Calu3 (cell line): ENCODE measurements at regions not wholly inside any gene's neighbourhood (a gene's known extent, or its start where the extent isn't known, plus 50 kb on each side); places are given as distances from the start of the nearest gene placed in this dataset.

ENCODE experiments used
- BruUV-seq: library from RNA; stranded (reverse); fragments of 400-500 nt; replicated peaks from 2 replicates; lab custom pipeline; 2021; lab: Mats Ljungman, UMichigan
- CTCF ChIA-PET: fragments of 300-600 bp; sonication (Branson Sonifier 250); formaldehyde crosslinking; loops from one replicate; lab custom pipeline; 2022; ENCODE audit warnings: antibody characterized with exemption; lab: Charles Lee
- DNase-seq: peaks from one replicate; pipeline ENCODE4 v3.0.0; 2022
- H3K27ac Mint-ChIP-seq: one replicate; pipeline ENCODE4 v1.8.0; 2022; ENCODE audit warnings: mixed read lengths; ENCODE audit not compliant: unreplicated experiment
- H3K27me3 Mint-ChIP-seq: one replicate; pipeline ENCODE4 v1.8.0; 2022; ENCODE audit warnings: mixed read lengths; ENCODE audit not compliant: unreplicated experiment
- H3K36me3 Mint-ChIP-seq: one replicate; pipeline ENCODE4 v1.8.0; 2022; ENCODE audit warnings: mild to moderate bottlenecking, moderate library complexity, mixed read lengths; ENCODE audit not compliant: insufficient read depth, unreplicated experiment
- H3K4me1 Mint-ChIP-seq: one replicate; pipeline ENCODE4 v1.8.0; 2022; ENCODE audit warnings: mild to moderate bottlenecking, low read depth, mixed read lengths; ENCODE audit not compliant: unreplicated experiment
- H3K4me3 Mint-ChIP-seq: one replicate; pipeline ENCODE4 v1.8.0; 2022; ENCODE audit warnings: mild to moderate bottlenecking, low read depth, moderate library complexity, mixed read lengths; ENCODE audit not compliant: unreplicated experiment
- H3K9me3 Mint-ChIP-seq: one replicate; pipeline ENCODE4 v1.8.0; 2022; ENCODE audit warnings: low read depth, mixed read lengths; ENCODE audit not compliant: unreplicated experiment
- CTCF ChIP-seq: fragments of 200-600 bp; IDR thresholded peaks from one replicate; pipeline ENCODE4 v1.8.0; 2022; ENCODE audit warnings: antibody characterized with exemption; ENCODE audit not compliant: unreplicated experiment
- intact Hi-C: fragments of 100-400 bp; cut with micrococcal nuclease; formaldehyde crosslinking; loops from one replicate; pipeline ENCODE4 v1.10.0; 2022; ENCODE audit not compliant: unreplicated experiment

GRCh38 chr2:237192881-237193280 is 107.2 kb downstream of the COPS8 start:
- H3K27ac Mint-ChIP-seq: no peak overlapping the region
- no TSS peak for BruUV-seq
- no peaks in the 10 kb centered on the region for H3K36me3 Mint-ChIP-seq
- H3K4me3 Mint-ChIP-seq: no peak overlapping the region
- peaks cover 19% of the 10 kb centered on the region for H3K4me1 Mint-ChIP-seq
- no peak for DNase-seq
- CTCF ChIA-PET: interaction anchor here (1.2 kb wide), 1 partner anchor 10 kb away, joined by 3 read pairs; no protein-coding TSS in a partner anchor
- TF ChIP-seq CTCF: no peak
- H3K27me3 Mint-ChIP-seq: peaks cover 18% of the 10 kb centered on the region
- H3K9me3 Mint-ChIP-seq: no peaks in the 10 kb centered on the region
- intact Hi-C loops: no loop called here

GRCh38 chr2:237193436-237193835 is 107.7 kb downstream of the COPS8 start:
- no peaks in the 10 kb centered on the region for H3K36me3 Mint-ChIP-seq
- no peak for DNase-seq
- no peak overlapping the region for H3K27ac Mint-ChIP-seq
- intact Hi-C loops: no loop called here
- no peaks in the 10 kb centered on the region for H3K9me3 Mint-ChIP-seq
- H3K4me3 Mint-ChIP-seq: no peak overlapping the region
- peaks cover 19% of the 10 kb centered on the region for H3K4me1 Mint-ChIP-seq
- TF ChIP-seq CTCF: no peak
- peaks cover 18% of the 10 kb centered on the region for H3K27me3 Mint-ChIP-seq
- no TSS peak for BruUV-seq
- CTCF ChIA-PET: no interaction called here

- no peak for DNase-seq
- no peak for TF ChIP-seq CTCF
- peaks cover 18% of the 10 kb centered on the region for H3K27me3 Mint-ChIP-seq
- H3K27ac Mint-ChIP-seq: no peak overlapping the region
- H3K4me1 Mint-ChIP-seq: peaks cover 19% of the 10 kb centered on the region
- no TSS peak for BruUV-seq
- CTCF ChIA-PET: no interaction called here
- H3K36me3 Mint-ChIP-seq: no peaks in the 10 kb centered on the region
- H3K4me3 Mint-ChIP-seq: no peak overlapping the region
- intact Hi-C loops: no loop called here
- no peaks in the 10 kb centered on the region for H3K9me3 Mint-ChIP-seq
Measured at GRCh38 chr2:237194081-237194480, 108.4 kb downstream of the COPS8 start.

- no TSS peak for BruUV-seq
- CTCF ChIA-PET: no interaction called here
- Mint-ChIP-seq H3K36me3 (no peaks in the 10 kb centered on the region), H3K4me1 (peaks cover 19% of the 10 kb centered on the region), H3K9me3 (no peaks in the 10 kb centered on the region), H3K27ac (no peak overlapping the region), H3K27me3 (peaks cover 18% of the 10 kb centered on the region), H3K4me3 (no peak overlapping the region)
- intact Hi-C loops: no loop called here
- TF ChIP-seq CTCF: no peak
- DNase-seq: no peak
Measured at GRCh38 chr2:237194906-237195305, 109.2 kb downstream of the COPS8 start.
